Transverse colon (tissue), 4 donors: ENCODE measurements at regions not wholly inside any gene's neighbourhood (a gene's known extent, or its start where the extent isn't known, plus 50 kb on each side); places are given as distances from the start of the nearest gene placed in this dataset.

Source experiments
- CTCF ChIP-seq, 5 experiments: fragments of 200-600 bp in 3 of 5; fragments of 450-650 bp in 2 of 5; sonication (generic) in 3 of 5; IDR thresholded peaks; 1 replicate in 2 of 5; 2 replicates in 3 of 5; pipeline ENCODE4 v1.5.1; 2016 to 2017; ENCODE audit warnings: antibody characterized with exemption in 5 of 5, inconsistent platforms in 3 of 5, mild to moderate bottlenecking in 2 of 5, moderate library complexity in 1 of 5
- EP300 ChIP-seq: sonication (generic); formaldehyde crosslinking; IDR thresholded peaks from one replicate; pipeline ENCODE4 v1.6.1; 2017; ENCODE audit warnings: antibody characterized with exemption, low read depth
- POLR2A ChIP-seq: fragments of 450-650 bp; IDR thresholded peaks from one replicate; pipeline ENCODE4 v1.6.1; 2016; ENCODE audit warnings: antibody characterized with exemption, mild to moderate bottlenecking, moderate library complexity
- POLR2AphosphoS5 ChIP-seq, 3 donors: sonication (generic); formaldehyde crosslinking; IDR thresholded peaks; one replicate each; pipeline ENCODE4 v1.6.1; 2016; ENCODE audit warnings: antibody characterized with exemption in 3 of 3

DNA sequence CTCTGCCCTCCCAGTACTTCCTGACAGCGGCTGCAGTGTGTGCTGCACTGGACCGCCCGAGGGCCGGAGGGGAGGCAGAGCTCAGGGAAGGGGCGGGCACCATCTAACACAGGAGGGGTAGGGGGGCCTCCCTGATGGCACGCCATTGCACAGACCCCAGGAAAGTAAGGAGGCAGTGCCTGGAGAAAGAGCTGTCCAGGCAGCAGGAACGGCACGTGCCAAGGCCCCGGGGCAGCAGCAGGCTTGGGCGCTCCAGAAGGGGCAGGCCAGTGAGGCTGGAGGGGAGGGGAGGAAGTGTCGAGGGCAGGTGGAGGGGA is 110.7 kb downstream of the CRYAA start:
- no peak for TF ChIP-seq CTCF (IDR thresholded peaks at IDR 0.05)
- TF ChIP-seq EP300: no peak
- TF ChIP-seq POLR2A: no peak
- no peak for TF ChIP-seq POLR2AphosphoS5 (IDR thresholded peaks at IDR 0.05)
